ENCODE measurements at regions not wholly inside any gene's neighbourhood (a gene's known extent, or its start where the extent isn't known, plus 50 kb on each side); places are given as distances from the start of the nearest gene placed in this dataset.

DNA sequence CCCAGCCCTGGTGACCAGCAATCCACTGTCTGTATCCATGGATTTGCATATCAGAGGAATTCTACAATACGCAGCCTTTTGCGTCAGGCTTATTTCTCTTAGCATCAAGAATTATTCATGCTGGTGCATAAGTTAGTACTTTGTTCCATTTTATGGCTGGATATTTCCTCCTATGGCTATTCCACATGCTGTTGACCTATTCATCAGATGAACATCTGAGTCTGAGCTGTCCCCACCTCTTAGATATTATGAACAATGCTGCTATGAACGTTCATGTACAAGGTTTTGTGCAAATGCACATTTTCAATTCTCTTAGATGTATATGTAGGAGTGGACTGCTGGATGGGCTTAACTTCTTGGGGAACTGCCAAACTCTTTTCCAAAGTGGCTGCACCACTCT lies 79.0 kb upstream of the CST7 start:
- no peak for DNase-seq (ENCODE audit: low read depth)

DNA sequence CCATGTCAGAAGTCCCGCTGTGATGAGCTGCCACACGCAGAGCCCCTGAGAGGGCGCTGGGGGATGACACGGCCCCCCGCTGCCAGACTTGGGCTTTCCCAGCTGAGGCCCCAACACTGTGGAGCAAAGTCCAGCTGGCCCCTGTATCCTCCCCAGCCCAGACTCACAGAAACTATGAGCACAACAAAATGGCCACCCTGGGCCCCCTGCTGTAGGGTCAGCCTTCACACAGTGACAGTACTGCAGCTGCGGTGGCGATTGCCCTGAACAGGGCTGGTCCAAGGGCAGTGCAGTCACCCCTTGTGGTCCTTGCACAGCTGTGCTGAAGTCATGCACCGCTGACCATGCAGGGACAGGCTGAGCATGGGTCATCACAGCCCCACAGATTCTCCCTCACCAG lies 78.2 kb upstream of the CST7 start:
- DNase-seq (ENCODE audit: low read depth) = no peak

DNA sequence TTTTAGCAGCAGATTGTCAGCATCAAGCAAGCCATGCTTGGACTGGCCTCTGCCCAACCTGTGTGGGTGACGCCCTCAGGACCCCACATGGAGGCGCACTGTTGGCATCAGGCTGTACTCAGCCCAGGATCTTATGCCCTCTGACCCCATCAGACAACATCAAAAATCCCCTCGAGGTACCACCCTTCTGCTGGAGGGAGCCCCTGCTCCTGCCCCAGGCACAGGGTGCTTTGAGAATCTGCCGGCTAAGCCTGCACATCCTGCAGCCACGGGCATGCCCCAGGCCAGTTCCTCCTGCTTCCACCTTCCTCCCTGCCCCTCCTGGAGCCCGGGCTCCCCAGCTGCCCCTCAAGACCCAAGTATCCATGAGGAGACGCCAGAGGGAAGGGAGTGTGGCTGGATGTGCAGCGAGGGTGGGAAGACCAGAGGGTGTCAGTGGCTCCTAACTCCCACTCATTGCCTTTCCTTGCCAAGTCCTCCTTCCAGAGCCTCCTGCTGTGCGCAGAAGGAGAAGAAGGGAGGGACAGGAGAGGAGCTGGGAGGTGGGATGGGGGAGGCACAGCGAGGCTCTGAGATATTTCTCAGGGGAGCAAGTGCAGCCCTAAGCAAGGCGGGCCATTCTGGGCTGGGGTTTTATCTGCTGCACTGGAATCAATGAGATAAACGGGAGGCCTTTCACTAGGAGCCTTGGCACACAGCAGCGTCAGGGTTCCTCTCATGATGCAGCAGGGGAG lies 77.4 kb upstream of the CST7 start:
- DNase-seq (ENCODE audit: low read depth) = no peak

DNA sequence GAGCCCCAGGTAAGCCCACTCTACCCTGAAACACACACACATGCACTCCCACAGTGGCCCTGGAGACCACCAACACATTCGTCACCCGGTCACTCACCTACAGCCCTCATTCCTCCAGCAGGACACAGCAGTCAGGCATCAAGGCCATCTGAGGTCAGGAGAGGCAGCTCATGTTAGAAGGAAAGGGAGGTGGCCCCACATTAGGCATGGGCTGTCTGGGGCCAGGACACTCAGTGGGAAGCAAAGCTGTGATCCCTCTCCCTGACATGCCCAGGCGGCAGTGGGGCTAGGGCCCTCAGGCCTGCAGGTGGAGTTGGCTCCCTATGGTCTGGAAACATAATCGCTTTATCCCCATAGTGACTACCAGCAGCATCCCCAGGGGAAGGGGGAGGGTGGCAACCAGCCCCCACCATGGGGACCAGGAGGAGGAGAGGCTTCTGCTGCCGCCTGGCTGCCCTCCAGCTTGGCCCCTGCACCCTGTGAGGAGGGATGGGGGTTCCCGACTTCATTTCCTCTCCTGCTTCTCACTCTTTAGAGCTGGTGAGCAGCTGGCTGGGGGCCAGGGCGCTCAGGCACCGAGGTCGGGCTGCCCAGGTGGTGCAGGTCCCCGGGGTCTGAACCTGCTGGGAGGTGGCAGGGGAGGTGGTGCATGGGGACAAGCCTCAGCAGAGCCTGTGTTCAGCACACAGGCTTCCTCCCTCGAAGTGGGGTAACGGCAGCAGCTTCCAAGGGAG lies 76.6 kb upstream of the CST7 start:
- no peak for DNase-seq (ENCODE audit: low read depth)

DNA sequence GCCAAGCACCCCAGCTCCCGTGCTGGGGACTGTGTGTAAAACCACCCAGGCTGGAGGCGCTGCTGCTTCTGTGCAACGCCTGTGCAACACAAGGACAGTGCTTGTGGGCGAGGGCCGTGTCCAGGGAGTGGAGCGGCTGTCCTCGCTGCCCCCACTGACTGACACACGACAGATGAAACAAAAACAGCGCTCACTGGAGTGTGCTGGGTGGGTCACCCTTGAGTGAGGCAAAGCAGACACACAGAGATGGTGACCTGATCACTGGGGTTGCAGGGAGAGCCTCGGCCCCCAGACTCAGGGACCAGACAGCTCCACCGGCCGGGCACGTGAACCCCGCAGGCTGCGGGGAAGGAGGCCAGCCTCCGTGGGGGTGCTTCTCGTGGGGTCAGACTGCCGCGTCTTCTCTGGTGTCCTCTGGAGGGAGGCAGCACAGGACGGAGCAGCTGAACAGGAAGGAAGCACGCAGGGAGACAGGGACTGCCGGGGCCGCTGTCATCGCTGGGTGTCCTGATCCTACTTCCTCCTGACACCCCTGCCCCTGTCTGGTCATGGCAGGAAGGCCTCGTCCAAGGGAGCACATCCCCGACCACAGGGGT lies 75.9 kb upstream of the CST7 start:
- DNase-seq (ENCODE audit: low read depth) = no peak

DNA sequence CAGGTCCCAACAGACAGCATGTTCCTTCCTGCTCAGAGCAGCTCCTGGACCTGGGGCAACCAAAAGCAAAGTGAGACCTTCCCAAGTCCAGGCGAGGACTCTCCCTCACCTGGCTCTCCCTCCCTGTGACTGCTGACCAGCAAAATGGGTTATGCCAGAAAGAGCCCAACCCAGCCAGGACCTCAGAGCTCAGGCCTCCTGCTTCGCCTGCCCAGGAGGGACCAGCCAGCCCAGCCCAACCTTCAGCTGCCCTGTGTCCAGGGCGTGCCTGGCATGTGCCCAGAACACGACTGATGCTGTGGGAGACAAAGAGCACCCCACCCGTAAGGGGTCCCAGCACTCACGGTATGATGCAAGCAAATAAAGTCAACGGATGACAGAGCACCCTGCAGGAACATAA lies 74.0 kb upstream of the CST7 start:
- DNase-seq (ENCODE audit: low read depth) = no peak

DNA sequence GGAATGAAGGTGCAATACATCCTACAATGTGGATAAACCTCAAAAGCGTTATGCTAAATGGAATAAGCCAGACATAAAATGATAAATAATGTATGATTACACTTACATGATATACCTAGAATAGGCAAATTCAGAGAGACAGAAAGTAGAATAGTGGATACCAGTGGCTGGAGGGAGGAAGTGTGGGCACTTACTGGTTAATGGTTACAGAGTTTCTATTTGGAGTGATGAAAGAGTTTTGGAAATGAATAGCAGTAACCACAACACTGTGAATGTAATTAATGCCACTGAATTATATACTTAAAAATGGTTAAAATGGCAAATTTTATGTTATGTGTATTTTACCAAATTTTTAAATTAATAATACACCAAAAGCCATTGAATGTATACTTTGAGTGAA lies 71.4 kb upstream of the CST7 start:
- no peak for DNase-seq (ENCODE audit: low read depth)

DNA sequence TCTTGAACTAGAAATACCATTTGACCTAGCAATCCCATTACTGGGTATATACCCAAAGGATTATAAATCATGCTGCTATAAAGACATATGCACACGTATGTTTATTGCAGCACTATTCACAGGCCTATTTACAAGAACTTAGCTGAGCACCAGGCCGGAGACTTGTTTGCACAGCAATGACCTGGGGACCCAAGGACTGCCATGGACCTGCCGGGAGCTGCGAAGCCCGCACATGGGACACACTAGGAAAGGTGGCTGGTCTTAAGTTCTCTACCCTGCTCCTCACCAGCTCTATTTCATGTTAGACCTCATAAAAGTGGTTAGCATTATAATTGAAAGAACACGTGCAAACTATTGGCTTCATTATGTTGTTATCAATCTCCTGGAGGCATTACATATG lies 70.4 kb upstream of the CST7 start:
- no peak for DNase-seq (ENCODE audit: low read depth)

DNA sequence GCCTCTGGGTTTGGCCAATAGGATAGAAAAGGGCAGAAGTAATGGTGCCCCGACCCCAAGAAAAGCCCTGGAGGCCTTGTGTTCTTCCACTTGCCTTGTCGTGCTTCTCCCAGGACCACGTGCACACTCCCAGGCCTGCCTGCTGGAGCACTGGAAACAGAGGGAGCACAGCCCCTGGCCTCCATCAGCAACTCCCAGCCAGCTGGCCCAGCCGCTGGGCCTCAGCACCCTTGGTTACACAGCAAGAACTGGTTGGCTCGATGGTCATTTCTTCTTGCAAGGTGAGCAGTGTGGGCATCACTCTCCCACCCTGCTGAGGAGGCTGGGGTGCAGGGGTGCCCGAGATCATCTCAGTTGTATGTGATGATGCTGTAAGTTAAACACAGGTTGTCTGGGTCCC lies 69.2 kb upstream of the CST7 start:
- DNase-seq (ENCODE audit: low read depth) = no peak

DNA sequence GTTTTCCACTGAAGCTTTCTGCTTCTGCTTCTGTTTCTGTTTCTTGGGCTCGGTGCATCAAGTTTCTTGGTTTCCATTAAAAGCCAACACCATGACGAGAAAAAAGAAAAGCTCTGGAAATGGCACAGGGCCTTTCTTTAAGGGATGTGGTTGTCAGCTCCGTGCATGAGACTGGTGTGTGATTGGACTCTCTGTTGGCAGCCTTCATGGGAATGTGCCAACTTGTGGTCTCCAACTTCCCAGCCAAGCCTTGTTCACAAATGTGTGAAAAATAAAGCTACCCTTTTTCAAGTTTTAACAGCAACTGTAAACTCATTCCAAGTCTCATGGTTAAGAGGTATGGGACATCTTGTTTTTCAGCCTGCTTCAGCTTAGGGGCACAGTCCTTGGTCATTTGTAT lies 68.7 kb upstream of the CST7 start:
- no peak for DNase-seq (ENCODE audit: low read depth)

DNA sequence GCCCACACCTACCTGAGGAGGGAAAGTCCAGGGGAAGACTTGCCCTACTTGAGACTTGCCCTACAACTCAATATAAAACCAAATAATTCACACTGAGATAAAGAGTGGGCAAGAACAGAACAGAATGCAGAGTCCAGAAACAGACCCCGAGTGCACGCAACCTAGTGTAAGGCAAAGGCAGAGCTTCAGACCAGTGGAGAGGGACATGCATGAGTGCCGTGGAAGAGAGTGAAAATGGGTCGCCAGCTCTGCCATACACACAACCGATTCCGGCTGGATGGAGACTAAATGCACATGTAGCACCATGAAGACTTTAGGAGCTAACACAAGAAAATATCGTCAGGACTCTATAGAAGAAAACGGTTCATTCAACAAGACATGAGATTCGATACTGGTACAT lies 58.8 kb upstream of the CST7 start:
- DNase-seq (ENCODE audit: low read depth) = no peak

DNA sequence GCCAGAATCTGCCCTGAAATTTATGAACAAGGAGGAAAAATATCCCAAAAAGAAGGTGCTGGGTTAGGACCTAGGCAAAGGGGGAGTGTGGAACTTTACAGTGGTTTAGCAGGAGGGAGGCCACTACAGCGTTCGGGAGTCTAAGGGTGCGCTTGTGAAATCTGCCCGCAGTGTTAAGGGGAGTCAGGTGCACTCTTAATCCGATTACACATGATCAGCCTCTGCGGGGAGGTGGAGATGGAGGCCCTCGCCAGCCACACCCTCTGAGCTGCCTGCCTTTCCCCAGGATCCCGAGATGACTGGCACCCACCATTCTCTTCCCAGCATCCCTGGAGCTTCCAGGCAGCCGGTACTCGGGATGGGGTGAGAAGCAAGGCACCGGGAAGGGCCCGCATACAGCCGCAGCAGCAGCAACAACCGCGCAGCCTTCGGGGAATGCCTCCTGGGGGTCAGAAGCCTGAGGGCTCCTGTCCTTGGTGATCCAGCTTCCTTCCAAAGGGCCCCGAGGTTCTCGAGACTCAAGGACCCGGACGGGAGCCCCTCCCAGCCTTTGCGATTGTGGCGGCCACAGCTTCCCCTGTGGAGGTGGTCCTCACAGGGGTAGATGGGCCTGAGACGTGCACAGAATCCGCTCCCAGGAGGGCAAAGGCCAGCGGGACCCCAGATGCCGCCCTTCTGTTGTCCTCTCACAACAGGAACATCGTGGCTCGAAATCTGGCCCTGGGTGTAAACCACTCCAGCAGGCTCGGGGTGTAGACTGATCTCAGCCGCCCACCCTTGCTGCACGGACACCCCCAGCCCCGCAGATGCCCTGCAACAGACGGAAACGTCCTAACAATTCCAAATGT lies 57.3 kb upstream of the CST7 start:
- no peak for DNase-seq (ENCODE audit: low read depth)

DNA sequence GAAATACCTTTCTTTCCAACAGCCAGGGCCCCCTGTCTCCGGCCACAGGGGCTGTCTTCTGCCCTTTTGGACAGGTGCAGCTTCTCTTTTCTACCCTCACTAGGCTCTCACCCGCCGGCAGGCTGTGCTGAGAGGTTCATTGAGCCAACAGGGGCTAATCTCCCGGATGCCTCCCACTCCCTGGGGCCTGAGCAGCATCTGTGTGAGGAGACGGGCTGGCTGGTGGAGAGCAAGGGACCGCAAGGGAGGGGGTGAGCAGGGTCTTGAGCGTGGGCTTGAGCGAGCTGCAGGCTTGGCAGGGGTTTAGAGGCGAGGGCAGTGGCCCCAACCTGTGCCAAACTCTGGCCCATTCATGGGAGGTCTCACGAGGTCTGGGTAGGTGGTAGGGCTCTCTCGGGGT lies 56.5 kb upstream of the CST7 start:
- no peak for DNase-seq (ENCODE audit: low read depth)

DNA sequence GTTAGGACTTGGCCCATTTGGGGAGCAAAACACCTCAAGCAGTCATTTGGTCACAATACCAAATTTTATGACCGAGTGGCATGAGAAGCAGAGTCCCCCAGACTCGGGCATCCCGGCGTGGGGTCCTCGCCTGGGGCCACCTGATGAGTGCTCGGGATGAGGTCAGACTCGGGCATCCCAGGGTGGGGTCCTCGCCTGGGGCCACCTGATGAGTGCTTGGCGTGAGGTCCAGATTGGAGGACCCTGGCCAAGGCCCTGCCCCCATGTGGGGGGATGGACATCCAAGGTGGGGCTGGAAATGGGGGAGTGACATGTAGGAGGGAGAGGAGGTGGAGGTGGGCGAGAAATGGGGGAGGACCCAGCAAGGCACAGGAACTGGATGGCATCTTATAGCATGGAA lies 56.1 kb upstream of the CST7 start:
- no peak for DNase-seq (ENCODE audit: low read depth)

DNA sequence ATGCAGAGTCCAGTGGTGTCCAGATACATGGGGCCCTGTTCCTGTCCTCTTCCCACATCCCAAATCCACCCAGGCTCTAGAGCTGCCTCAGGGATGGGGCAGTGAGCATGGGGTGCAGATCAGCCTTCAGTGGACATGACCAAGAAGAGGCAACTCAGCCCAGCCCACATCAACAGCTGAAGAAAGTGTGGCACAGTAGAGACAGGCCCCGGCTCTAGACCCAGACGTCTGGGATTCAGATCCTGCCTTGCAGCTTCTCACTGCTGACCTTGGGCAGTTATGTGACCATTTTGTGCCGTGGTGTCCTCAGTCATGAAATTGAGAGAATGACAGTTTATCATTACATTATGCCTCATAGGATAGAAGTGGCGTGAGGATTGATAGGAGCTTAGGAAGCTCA lies 54.6 kb upstream of the CST7 start:
- DNase-seq (ENCODE audit: low read depth) = no peak

DNA sequence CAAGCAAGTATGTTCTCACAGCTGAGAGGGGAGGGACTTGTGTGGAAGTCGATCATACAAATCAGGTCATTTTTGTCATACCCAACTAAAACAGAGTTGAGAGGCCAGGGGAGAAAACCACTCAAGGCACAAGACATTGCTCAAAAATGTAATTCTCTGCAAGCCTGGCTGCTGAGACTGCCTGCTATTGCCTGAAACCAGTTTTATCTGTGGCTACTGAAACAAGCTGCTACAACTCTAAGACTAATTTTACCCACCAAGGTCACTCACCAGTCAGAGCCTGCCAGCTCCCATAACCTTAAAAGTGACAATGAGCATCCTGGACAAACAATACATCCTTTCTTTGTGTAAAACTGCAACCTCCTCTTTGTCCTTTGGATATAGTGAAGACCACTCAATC lies 54.1 kb upstream of the CST7 start:
- DNase-seq (ENCODE audit: low read depth) = no peak

DNA sequence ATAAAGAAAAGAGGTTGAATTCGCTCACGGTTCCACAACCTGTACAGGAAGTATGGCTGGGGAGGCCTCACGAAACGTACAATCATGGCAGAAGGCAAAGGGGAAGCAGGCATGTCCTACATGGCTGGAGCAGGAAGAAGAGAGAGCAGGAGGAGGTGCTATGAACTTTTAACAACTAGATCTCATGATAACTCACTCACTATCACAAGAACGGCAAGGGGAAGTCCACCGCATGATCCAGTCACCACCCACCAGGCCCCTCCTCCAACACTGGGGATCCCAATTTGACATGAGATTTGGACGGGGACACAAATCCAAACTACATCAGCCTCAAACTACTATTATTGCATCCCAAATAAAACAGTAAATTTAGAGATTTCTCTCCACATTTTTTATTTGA lies 53.6 kb upstream of the CST7 start:
- no peak for DNase-seq (ENCODE audit: low read depth)

DNA sequence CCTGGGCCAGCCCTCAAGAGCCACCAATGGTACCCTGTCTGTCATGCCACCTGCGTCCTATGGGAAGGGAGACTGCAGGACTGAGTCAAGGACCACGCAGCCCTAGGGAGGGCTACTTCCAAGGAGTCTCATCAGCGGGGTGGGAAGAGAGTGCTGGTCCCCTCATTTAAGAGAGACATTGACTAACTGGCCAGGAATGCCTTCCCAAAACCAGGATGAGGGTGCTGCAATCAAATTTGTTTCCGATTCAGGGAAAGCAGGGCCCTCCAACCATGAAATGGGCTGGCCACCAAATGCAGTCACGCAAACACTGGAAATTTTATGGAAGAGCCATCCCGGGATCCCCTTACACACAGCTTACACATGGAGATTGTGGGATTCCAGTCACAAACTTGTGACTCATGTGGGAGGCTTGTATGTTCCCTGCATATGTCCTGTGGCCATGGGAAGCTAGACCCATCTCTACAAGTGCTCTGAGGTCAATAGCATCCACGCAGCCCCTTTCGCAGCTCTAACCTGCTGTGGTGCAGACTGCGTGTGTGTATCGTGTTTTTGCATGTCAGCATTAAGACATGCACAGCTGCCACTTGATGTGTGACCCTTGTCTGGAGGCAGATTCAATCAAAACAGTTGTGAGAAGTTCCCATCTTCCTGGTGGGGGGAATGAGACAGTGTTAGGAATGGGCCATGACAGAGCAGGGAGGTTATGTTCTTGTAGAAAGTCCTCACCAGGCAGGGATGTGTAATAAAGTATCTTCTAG lies 53.0 kb upstream of the CST7 start:
- DNase-seq (ENCODE audit: low read depth) = no peak

DNA sequence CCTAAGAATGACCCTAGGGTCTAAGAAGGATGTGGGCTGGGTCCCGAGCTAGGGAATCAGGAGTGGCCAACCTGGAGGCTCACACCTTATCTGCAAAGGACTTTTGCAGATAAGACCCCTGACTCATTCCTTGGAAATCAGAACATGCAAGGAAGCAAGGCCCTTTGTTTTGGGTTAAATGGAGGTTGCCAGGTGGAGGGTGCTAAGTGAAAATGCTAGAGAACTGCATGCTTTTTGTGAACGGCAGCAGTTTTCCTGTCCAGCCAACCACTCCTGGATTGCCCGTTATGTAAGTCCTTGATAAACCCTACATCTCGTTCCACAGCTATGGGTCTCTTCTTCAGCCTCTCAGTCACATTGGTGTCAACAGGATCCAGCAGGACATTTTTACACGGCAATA lies 52.1 kb upstream of the CST7 start:
- no peak for DNase-seq (ENCODE audit: low read depth)

DNA sequence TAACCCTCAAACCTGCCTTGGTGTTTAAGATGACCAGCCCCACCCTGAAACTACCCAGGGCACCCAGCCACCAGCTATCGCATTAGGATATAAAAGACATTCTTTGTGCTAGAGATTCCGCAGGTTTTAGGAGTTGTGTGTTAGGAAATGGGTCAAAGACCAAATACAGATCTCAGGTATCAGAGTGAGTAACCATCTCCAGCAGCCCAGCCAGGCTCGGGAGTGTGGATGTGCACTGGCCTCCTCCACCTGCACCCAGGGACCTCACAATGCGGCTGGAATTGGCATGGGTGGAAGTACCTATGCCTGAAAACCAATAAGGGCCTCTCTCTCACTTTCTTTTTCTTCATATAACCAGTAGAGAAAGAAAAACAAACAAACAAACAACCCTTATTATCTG lies 51.1 kb upstream of the CST7 start:
- no peak for DNase-seq (ENCODE audit: low read depth)

DNA sequence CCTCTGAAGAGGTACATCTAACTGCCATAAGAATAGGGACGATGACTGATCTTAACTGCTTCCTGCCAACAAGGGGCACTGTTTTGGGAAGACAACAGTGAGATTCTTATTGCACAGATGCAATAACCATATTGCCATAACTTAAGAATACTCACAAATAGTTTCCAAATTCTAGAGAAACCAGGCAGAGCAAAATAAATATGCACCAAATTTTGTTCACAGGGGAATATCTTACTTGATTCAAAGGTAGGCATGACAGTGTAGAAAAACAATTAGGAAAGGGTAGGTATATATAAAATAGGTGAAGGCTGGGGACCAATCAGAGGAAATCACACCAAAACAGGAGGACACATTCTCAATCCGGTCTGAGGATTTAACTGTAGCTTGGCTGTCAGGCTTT lies 49.9 kb upstream of the CST7 start:
- DNase-seq (ENCODE audit: low read depth) = no peak

Data from non-pigmented ciliary epithelial cell (primary cell).